Stimulated activated CD4-positive, alpha-beta T cell treated with anti-CD3 and anti-CD28 coated beads, TNF-alpha, amount 100 ng/mL, for 4 hours (primary cell): ENCODE measurements at regions not wholly inside any gene's neighbourhood (a gene's known extent, or its start where the extent isn't known, plus 50 kb on each side); places are given as distances from the start of the nearest gene placed in this dataset.

Source experiments
- DNase-seq, 3 experiments: peaks; one replicate each; pipeline ENCODE4 v3.0.0-alpha.2; 2020; ENCODE audit warnings: low read depth in 3 of 3

DNA sequence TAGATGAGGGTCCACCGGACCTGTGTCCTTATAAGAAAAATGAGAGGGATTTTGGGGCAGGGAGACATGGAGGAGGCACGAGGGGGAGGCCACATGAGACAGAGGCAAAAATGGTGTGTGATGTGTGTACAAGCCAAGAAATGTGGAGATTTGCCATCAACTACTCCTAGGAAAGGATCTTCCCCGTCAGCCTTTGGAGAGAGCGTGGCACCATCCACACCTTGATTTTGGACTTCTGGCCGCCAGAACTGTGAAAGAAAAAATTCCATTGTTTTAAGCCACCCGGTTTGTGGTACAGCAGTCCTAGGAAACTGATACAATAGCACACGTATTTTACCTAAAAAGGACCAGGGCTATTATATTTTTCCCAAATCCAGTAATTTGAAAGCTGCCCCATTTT is 829.0 kb upstream of the SALL3 start:
- no peak for DNase-seq

DNA sequence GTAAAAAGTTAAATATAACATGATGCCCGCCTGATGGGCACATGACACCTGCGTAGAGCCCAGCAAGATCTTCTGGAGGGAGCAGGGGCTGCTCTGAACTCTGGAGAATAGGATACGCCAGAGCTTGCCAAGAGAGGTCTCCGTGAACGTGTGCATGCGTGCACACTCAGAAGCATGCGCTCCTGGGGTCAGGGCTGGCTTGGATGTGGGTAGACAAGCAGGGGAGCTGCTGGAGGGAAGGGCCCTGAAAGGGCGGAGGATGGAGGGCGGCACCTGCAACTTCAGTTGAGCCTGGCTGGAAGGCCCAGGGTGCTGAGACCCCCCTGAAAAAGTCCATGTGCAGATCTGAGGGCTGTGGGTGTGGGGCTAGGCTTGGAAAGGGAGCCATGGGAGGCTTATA is 828.4 kb upstream of the SALL3 start:
- no peak for DNase-seq

- DNase-seq, result no peak
These were observed 827.5 kb upstream of the SALL3 start for GRCh38 chr18:78151948-78152725.

DNA sequence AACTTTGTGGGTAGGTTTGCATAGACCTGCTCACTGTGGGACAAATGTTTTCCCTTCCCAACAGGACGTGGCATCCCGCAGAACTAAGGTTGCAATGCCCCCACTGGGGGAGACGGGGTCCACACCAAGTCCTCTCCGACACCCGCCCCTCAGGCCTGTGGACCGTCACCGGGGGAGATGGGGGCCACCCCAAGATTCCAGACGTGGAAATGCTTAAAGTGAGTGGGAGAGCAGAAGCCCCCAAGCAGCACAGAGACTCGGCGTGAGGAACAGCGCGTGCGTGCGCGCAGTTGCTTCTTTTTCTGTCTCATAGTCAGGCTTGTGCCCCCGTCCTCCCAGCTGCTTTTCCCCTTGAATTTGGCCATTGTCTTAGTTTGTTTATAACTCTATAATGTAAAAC is 826.3 kb upstream of the SALL3 start:
- DNase-seq, result no peak

DNA sequence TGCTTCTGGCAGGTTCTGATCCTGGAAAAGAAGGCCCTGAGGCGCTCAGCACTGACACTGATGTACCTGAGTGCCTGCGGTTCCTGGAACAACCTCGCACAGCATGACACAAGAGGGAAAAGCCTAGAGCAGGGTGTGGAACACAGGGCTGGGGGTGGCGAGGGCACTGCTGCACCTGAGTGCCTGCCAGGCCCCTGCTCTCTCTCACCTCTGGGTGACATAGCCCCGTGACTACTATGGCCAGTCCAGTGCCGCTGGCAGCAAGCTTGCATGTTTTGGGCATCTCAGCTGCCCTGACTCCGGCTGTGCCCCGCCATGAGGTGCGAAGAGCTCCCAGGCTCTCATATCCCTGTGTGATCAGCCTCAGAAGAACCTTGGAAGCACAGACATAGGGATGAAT is 825.2 kb upstream of the SALL3 start:
- no peak for DNase-seq

GRCh38 chr18:78154853-78155252 is 824.8 kb upstream of the SALL3 start:
- no peak for DNase-seq

- DNase-seq, result no peak
These were observed 823.2 kb upstream of the SALL3 start for GRCh38 chr18:78156466-78156865.

- no peak for DNase-seq
These were observed 820.7 kb upstream of the SALL3 start for GRCh38 chr18:78158943-78159342.

GRCh38 chr18:78159397-78159796 is 820.2 kb upstream of the SALL3 start:
- no peak for DNase-seq

- DNase-seq, result no peak
These were observed 818.5 kb upstream of the SALL3 start for GRCh38 chr18:78160961-78161656.

- DNase-seq, result no peak
These were observed 814.1 kb upstream of the SALL3 start for GRCh38 chr18:78165525-78165924.

DNA sequence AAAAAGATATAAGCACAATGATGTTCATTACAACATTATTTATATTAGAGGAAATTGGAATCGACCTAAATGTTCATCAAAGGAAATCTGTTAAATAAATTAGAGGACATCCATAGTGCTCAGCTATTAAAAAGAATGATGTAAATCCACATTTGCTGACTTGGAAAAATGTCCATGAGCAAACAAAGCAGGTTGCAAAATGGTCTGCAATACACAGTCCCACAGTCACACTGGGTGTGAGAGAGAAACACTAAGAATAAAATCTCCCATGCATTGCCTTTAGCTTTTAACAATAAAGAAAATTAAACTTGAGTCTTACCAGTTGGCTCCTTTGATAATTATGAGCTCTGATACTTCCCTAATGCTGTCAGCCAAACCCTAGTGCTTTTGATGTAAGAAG is 811.1 kb upstream of the SALL3 start:
- DNase-seq, result no peak

GRCh38 chr18:78169174-78169864 is 810.3 kb upstream of the SALL3 start:
- no peak for DNase-seq

- no peak for DNase-seq
These were observed 807.7 kb upstream of the SALL3 start for GRCh38 chr18:78171954-78172353.

DNA sequence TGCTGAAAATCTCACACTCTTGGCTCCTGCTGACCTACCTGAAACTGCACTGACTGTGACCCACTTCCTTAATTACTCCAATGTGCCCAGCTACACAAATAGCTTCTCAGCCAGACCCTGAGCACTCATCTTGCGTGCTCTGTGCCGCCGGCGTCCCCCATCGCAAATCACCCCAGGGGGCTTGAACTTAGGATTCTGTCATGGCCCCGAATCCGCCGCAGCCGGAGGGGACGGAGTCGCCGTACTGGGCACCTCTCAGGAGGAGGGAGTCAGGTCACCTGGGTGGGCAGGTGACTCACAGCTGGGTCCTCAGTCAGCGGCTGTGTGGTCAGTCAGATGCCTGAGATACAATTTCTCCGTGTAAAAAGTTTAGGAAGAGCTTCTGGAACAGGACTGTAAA is 804.9 kb upstream of the SALL3 start:
- no peak for DNase-seq

DNA sequence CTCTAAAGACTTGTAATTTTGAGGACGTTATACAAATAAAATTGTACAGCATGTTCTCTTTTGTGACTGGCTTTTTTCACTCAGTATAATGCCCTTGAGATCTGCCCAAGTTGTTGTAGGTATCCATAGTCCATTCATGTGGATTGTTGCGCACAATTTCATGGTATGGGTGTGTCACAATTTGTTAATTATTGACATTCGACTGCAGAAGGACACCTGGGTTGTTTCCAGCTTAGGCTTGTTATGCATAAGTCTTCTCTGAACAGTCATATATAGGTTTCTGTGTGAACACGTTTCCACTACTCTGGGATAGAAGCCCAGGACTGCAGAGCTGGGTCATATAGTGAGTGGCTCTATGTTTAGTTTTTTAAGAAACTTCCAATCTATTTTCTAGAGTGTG is 800.8 kb upstream of the SALL3 start:
- no peak for DNase-seq

GRCh38 chr18:78180741-78181140 is 798.9 kb upstream of the SALL3 start:
- no peak for DNase-seq

- DNase-seq, result no peak
These were observed 795.8 kb upstream of the SALL3 start for GRCh38 chr18:78183815-78184214.

GRCh38 chr18:78191276-78191675 is 788.3 kb upstream of the SALL3 start:
- DNase-seq, result no peak

GRCh38 chr18:78192054-78192453 is 787.6 kb upstream of the SALL3 start:
- DNase-seq, result no peak

- DNase-seq, result no peak
These were observed 783.3 kb upstream of the SALL3 start for GRCh38 chr18:78196280-78196679.

DNA sequence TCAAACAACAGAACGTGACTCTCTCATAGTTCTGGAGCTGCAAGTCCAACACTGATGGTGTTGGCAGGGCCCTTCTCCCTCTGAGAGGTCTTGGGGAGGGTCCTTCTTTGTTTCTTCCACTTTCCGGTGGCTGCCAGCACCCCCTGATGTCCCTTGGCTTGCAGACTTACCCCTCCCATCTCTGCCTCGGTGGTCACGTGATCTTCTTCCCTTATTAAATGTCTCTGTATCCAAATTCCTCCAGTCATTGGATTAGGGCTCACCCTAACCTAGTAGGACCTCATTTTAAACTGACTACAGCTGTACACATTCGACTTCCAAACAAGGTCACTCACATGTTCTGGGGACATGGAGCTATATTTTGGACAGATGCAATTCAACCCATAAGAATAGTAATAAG is 780.6 kb upstream of the SALL3 start:
- DNase-seq, result no peak

DNA sequence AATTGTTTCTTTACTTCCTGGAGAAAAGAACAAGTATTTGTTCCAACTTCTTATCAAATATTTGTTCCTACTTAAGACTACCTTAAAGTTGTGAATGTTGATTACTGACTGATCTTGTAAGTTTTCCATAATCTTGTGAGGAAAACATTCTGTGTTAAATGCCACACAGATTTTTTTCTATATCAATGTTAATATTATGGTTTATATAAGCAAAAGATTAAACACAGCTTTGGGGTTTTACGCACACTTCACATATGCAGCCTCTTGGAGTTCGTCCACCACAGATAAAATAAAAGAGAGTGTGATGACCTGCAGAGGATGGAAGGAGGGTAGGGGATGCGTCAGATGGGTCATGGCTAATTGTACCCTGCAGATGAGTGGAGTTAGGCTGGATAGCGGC is 780.0 kb upstream of the SALL3 start:
- DNase-seq, result no peak
